Cardiac muscle cell (in vitro differentiated cells and primary cell): ENCODE measurements at regions not wholly inside any gene's neighbourhood (a gene's known extent, or its start where the extent isn't known, plus 50 kb on each side); places are given as distances from the start of the nearest gene placed in this dataset.

Experiments
- DNase-seq, 2 donors: peaks; one replicate each; pipeline versions ENCODE4 v3.0.0 to v3.0.0-alpha.2; 2010 to 2017; ENCODE audit warnings: low read depth in 1 of 2, low spot score in 1 of 2
- H3K27ac ChIP-seq: fragments of 200-600 bp; sonication (generic); 2 replicates; pipeline ENCODE4 v1.5.1; 2016
- H3K27me3 ChIP-seq: fragments of 200-600 bp; sonication (generic); 2 replicates; pipeline ENCODE4 v1.6.0; 2016; ENCODE audit warnings: control low read depth
- H3K36me3 ChIP-seq: fragments of 200-600 bp; sonication (generic); 2 replicates; pipeline ENCODE4 v1.5.1; 2016; ENCODE audit warnings: control low read depth
- H3K4me1 ChIP-seq: fragments of 200-600 bp; sonication (generic); 2 replicates; pipeline ENCODE4 v1.8.1; 2017; ENCODE audit warnings: low read depth, mild to moderate bottlenecking, mixed run types
- H3K4me3 ChIP-seq: fragments of 200-600 bp; sonication (generic); 2 replicates; pipeline ENCODE4 v1.5.1; 2016; ENCODE audit warnings: mild to moderate bottlenecking
- H3K9me3 ChIP-seq: fragments of 200-600 bp; sonication (generic); 2 replicates; pipeline ENCODE4 v1.5.1; 2017; ENCODE audit warnings: low read depth, mild to moderate bottlenecking, control low read depth
- CTCF ChIP-seq: IDR thresholded peaks from 2 replicates; pipeline ENCODE4 v1.5.1; 2012; ENCODE audit warnings: low read depth, mild to moderate bottlenecking, low read length

- peak; percentile 80 for TF ChIP-seq CTCF
- H3K9me3 ChIP-seq = no peaks in the 10 kb centered on the region
- H3K36me3 ChIP-seq = no peaks in the 10 kb centered on the region
- peak; percentile 49 to 51 for DNase-seq
- no peaks in the 10 kb centered on the region for H3K4me1 ChIP-seq
- no peak overlapping the region for H3K27ac ChIP-seq
- H3K4me3 ChIP-seq = no peak overlapping the region
- H3K27me3 ChIP-seq = peaks cover 5% of the 10 kb centered on the region
These were observed 64.9 kb downstream of the C6orf58 start for GRCh38 chr6:127641905-127642304.
